GM12865 (cell line): ENCODE measurements at regions not wholly inside any gene's neighbourhood (a gene's known extent, or its start where the extent isn't known, plus 50 kb on each side); places are given as distances from the start of the nearest gene placed in this dataset.
A peak's percentile ranks its signal among the peaks of the same experiment; 100 is the strongest.

Source experiments
- DNase-seq: peaks from one replicate; pipeline ENCODE4 v3.0.0; 2010; ENCODE audit warnings: low read depth
- H3K4me3 ChIP-seq: 2 replicates; pipeline ENCODE4 v1.5.1; 2011; ENCODE audit warnings: mild to moderate bottlenecking, low read depth, low read length, control low read depth
- TF ChIP-seq, protein P1 (sequence below): IDR thresholded peaks from 2 replicates; pipeline ENCODE4 v1.5.1; 2011; ENCODE audit warnings: low read length, control low read depth, low read depth, inconsistent platforms; ENCODE audit not compliant: insufficient read depth; ENCODE audit errors: missing control alignments

DNA sequence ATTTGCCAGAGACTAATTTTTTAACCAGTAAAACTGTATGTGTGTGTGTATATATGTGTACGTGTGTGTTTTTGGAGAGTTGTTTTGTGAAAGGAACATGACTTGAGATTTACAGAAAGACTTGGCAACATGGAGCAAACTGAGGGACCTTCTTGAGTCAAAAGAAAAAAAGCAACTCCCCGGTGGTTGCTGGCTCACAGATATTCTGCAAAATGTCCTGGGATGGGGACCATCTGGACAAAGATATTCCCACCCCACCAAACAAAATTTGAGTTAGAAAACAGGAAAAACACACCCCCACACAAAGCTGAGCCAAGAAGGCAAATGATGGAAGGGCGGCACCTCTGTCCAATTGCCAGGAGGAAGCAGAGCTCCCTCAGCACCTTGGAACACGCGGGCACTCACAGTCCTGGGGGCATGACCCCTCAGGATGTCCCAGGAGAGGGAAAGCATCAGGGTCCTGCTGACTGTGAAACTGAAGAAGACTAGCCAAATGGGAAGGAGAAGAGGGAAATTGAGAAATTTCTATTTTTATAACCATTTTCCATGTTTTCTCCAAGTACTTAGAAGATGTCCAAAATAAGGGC lies 290.2 kb upstream of the ACVR2A start:
- no peak for DNase-seq
- TF ChIP-seq, protein P1, sequence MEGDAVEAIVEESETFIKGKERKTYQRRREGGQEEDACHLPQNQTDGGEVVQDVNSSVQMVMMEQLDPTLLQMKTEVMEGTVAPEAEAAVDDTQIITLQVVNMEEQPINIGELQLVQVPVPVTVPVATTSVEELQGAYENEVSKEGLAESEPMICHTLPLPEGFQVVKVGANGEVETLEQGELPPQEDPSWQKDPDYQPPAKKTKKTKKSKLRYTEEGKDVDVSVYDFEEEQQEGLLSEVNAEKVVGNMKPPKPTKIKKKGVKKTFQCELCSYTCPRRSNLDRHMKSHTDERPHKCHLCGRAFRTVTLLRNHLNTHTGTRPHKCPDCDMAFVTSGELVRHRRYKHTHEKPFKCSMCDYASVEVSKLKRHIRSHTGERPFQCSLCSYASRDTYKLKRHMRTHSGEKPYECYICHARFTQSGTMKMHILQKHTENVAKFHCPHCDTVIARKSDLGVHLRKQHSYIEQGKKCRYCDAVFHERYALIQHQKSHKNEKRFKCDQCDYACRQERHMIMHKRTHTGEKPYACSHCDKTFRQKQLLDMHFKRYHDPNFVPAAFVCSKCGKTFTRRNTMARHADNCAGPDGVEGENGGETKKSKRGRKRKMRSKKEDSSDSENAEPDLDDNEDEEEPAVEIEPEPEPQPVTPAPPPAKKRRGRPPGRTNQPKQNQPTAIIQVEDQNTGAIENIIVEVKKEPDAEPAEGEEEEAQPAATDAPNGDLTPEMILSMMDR, result no peak
- no peak overlapping the region for H3K4me3 ChIP-seq

DNA sequence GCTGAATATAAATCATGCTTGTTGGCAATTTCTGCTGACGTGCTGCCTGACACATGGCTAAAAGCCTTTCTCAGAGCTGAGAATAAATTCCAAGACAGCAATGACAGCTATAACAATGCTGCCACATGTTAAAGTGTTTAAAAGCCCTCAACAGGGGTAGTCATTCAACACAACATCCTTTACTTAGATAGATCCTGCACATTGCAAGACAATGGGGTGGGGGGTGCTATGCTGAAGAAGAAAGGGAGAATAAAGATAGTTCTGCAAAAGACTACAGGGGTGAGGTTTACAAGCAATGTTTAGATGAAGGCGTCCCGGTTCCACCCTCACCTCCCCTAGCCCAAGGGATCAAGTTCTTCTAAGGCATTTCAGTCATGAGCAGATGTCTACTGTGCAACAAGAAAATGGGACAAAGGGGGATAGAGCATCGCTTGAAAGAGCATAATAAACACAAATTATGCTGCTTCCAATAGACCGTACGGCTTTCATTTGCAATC lies 291.0 kb upstream of the ACVR2A start:
- TF ChIP-seq, protein P1, result no peak
- H3K4me3 ChIP-seq, result no peak overlapping the region
- no peak for DNase-seq

DNA sequence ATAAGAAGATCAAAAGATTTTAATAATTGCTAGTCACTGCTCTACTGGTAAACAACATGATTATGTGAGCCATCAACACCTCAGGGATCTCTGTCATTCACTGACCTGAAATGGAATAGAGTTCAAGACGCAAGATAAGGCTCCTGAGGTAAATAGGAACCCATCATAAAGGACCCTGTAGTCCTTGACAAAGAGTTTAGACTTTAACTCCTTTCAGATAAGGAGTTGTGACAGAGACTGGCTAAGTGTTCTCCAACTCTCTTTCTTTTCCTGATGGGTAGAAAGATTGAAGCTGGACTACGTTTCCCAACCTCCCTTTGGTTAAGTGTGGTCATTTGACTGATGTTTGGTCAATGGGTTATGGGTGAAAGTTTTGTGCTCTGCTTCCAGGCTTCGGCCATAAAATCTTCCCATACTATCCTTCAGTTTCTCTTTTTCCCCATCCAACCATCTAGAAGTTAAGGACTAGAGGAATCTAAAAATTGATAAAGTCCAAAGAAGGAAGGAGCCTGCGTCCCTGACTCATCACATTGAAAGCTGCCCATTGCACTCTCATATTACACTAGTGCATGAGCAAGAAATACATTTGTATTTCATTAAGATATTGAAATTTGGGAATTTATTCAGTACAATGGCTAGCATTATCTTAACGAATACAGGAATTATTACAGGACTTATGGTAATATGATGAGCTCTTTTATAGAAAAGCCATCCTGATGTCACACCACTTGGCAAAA lies 293.7 kb upstream of the ACVR2A start:
- H3K4me3 ChIP-seq, result no peak overlapping the region
- TF ChIP-seq, protein P1, result no peak
- no peak for DNase-seq

DNA sequence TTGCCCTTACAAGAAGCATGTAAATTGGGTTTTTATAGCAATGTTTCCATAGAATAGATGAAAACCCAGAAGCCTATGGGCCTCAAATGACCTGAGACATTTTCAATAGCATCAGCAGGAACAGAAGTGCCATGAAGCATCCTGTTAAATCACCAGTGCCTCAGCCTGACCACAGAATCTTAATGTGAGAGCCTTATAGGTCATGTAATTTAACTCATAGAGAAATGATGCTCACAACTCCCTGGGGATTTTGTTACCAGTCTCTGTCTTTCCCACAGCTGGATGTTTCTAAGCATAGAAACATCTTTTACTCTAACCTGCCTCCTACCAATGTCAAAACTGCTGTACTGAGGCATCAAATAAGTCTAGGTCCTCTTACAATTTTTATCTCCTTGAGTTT lies 295.8 kb upstream of the ACVR2A start:
- TF ChIP-seq, protein P1, result no peak
- DNase-seq, result peak; percentile 13
- no peak overlapping the region for H3K4me3 ChIP-seq

DNA sequence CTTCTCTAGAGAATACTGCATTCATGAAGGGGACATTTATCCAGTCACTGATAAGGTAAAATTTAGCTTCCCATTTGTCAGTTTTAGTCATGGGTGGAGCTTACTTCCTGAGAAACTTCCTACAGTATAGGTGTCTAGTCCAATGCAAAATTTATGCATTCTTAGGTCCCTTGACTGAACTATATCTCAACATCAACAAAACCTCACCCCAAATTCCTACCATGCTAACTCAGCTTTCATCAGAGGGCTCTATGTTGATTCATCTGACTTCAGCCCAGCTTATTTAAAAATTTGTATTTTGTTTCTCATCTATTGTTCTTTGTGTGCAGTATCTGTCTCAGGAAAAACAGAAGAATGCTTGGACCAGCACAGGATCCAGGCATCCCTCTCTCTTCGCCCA lies 296.4 kb upstream of the ACVR2A start:
- no peak for DNase-seq
- TF ChIP-seq, protein P1, result no peak

DNA sequence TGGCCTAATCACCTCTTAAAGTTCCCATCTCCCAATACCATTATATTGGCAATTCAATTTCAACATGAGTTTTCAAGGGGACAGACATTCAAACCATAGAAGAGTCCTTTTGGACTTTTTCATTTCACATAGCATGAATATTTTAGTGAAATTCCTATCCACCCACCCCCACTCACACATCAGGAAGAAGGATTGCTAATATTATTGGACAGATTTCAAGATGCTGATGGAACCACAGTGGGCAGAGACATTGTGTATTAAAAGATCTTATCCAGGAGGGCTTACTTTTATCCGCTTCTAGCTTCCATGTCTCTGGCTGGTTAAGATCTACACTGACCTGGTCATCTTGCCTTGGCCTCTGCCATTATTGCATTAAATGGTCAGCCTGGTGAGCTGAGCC lies 297.4 kb upstream of the ACVR2A start:
- no peak for DNase-seq

More for the DNA sequence above, 296.4 kb upstream of the ACVR2A start:
- no peak overlapping the region for H3K4me3 ChIP-seq

More for the DNA sequence above, 297.4 kb upstream of the ACVR2A start:
- H3K4me3 ChIP-seq, result no peak overlapping the region
- TF ChIP-seq, protein P1, result no peak
